ENCODE measurements at regions not wholly inside any gene's neighbourhood (a gene's known extent, or its start where the extent isn't known, plus 50 kb on each side); places are given as distances from the start of the nearest gene placed in this dataset.
A peak's percentile ranks its signal among the peaks of the same experiment; 100 is the strongest.

DNA sequence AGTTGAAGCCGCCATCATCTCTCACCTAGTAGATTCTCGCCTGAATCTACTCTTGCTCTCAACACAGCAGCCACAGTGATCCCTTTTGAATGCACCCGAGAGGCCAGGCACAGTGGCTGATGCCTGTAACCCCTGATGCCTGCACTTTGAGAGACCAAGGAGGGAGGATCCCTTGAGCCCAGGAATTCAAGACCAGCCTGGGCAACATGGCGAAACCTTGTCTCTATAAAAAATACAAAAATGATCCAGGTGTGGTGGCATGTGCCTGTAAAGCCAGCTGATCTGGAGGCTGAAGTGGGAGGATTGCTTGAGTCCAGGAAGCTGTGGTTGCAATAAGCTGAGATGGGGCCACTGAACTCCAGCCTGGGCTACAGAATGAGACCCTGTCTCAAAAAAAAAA lies 60.3 kb upstream of the EML4 start:
- DNase-seq = no peak

DNA sequence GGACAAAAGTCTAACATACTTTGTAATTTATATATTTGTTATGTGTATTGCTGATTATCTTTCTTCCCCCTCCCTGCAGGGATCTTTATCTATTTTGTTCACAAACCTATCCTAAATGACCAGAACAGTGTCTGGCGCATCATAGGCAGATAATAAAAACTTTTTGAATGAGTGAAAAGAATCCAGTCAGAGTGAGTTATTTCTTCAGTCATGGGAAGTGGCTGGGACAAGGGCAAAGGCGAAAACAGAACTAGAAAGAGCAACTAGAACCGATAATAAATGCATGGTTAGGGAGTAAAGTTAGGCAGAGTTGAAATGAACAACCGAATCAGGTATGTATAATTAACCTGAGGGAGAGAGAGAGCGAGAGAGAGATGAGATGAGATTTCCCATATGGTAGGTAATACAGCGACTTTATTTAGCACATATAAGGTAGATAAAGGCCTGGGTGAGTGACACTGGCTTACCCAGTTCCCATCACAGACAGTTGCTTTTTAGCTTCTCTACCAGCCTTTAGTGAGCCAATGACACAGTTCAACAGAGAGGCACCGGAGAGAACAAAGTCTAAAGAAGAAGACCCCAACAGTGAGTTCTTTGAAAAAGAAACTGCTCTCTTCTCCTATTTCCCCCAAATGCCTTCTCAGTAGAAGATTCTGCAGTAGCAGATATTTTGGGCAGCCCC lies 59.1 kb upstream of the EML4 start:
- DNase-seq = no peak

DNA sequence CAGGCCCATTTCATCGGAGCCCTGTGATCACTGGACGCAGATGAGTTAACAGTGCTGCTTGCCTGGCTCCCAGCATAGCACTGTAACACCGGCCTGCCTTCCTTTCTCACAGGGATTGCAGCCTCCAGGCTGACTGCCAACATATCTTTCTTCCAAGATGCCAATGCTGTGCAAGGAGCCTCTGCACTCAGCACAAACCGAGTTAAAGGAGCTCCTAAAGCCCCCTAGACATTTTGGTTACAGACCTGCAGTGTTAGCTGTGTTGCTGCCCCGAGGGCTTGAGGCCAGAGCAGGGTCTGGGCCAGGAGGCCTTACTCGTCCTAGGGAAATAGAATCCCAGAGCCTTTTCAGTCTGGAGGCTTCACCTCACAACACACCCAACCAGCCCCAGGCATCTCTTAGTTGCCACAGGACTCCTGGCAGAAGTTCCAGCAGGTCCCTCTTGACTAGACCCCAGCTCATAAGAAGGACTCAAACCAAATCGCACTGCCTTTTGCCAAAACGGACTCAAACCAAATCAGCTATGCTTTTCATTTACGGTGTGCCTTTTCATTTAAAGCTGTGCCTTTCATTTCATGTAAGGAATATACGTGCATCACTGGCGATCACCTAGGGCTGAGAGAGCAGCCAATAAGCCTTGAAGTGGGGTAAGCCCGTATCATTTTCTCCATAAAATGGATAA lies 58.4 kb upstream of the EML4 start:
- peak in 1 of 2 donors; percentile 25 for DNase-seq

DNA sequence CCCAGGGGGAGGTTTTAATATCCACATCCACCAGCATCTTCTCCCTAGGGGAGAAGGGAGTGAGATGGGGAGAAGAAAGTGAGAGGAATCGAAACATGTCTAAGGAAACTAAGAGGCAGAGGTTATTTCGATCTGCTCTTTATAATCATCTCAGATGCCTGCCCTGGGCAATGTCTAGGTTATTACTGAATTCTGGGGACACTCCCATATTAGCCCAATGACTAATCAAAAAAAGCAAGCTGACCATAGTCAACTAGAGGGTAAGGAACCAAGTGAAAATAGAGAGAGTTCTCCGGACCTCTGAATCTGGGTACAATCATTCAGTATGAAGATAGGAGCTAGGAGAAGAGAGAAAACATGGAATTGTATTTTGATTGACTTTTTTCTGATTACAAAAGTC lies 56.7 kb upstream of the EML4 start:
- DNase-seq = no peak

DNA sequence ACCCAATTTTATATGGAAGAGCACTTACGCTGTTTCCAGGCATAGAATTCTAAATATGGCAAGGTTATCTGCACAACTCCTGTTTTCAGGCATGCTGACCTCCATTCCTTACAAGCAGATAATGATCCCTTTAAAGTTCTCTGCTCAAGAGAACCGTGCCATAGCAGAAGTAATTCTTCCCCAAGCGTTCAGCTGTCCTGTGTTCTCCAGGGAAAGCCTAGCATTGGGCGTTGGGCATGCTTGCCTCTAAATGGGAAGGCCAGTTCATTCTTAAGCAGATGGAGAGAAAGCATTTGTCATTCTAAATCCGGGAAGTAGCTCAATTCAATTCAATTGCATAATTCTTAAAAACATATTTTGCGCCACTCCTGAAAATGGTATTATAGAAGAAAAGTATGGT lies 55.7 kb upstream of the EML4 start:
- DNase-seq = no peak

DNA sequence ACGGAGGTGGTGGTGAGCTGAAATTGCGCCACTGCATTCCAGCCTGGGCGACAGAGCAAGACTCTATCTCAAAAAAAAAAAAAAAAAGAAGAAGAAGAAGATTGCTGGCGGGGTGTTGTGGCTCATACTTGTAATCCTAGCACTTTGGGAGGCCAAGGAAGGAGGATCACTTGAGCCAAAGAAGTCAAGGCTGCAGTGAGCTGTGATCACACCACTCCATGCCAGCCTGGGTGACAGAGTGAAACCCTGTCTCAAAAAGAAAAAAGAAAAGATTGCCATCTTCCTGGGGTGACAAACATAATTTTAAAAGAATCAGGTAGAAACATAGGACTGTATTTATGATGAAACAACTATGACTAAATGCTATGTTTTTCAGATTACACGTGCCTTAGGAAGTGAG lies 55.1 kb upstream of the EML4 start:
- DNase-seq = no peak

DNA sequence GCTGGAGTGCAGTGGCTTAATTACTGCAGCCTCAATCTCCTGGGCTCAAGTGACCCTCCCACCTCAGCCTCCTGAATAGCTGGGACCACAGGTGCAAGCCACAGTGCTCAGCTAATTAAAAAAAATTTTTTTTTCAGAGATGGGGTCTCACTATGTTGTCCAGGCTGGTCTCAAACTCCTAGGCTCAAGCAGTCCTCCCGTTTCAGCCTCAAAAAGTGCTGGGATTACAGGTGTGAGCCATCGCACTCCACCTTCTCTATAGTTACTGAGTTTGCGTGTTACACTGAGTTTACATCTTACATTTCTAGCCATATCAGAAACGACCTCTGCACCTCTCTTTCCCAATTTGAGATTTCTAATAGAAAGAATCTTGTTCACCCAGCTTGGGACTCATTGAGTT lies 53.6 kb upstream of the EML4 start:
- DNase-seq = no peak

DNA sequence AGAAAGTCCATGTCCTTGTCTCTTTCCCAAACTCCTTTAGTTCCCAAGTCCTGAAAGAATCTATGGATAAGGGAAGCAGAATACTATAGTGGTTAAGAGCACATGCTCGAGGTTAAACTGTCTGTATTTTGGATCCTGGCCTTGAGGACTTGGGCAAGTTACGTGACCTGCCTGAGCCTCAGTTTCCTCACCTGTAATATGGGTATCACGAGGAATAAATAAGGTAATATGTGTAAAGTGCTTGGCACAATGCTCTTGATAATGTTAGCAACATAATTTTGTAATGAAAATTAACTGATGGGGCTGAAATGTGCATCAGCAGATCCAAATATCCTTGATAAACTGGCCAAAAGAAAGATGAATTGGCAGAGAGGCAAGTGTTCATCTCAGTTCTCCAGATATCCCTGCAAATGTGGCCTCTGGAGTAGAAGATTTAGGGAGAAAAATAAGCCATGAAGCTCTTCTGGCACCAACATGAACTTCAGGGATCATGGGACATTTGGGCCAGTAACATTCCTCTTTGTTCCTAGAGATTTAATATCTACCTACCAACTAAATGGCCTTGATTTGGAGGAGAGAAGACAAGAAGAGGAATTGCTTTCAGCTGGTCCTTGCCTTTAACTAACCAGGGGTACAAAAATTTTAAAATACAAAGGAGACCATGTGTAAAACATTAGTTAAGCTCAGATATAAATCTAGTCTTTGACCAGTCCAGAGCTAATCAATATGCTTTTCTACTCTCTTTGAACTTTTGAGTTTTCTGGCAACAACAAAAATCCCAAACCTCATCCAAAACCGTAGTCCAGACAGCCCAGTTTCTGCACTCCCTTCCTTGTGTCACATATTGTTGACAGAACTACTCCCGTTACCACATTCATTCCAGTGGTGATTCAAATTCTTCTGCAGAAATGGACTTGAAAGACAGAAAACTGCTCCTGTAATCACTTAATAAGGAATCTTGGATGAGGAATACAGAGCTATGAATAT lies 52.7 kb upstream of the EML4 start:
- no peak for DNase-seq

DNA sequence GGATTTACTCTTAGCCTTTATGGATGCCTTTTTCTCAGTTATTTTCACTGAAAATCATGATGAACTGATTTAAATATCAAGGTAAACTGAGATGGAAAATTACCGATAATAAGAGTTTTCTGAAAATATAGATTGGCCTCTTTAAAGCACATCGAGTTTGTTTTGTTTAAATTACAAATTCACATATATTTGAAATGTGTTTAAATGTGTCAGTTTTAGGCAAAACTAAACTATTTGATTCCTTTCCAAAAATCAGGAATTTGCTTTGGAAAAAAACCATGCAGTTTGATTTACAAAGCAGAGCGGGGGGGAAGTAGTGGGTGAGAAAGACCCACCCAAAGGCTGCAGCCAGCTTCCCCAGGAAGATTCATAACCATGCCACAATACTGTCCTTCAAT lies 52.0 kb upstream of the EML4 start:
- DNase-seq = no peak

DNA sequence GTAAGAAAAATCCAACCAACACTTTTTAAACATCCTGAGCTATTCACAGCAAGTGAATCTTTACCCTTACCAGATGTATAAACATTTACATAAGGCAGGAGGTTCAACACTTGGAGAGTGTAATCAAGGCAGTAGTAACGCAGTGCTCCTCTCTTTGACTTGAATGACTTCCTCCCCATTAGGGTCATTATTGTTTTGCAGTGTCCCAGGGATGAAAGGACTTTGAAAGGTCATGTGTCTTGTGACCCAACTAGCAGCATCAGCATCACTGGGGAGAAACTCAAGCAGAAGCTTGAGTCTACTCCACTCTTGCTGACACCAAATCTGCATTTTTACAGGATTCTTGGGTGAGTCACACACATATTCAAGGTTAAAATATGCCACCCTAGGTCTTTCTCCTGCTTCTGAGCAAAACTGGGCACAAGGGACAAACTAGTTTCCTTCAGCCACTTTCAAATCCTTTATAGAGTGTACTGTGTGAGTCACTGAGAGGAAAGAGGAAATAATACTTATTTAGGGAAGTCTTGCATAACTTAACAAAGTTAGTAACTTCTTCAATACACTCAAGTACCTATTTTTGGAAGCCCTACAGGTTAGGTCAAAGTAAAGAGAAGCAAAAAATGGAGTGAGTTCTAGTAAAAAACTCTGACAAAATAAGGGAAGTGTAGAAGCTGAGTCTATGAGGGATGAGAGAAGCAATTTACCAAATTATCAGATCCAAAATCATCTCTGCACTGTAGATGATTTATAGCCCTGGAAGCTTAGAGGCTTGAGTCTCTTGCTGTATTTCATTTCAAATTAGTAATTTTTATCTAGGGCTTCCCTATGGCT lies 51.0 kb upstream of the EML4 start:
- DNase-seq = peak in 1 of 2 donors; percentile 13

DNA sequence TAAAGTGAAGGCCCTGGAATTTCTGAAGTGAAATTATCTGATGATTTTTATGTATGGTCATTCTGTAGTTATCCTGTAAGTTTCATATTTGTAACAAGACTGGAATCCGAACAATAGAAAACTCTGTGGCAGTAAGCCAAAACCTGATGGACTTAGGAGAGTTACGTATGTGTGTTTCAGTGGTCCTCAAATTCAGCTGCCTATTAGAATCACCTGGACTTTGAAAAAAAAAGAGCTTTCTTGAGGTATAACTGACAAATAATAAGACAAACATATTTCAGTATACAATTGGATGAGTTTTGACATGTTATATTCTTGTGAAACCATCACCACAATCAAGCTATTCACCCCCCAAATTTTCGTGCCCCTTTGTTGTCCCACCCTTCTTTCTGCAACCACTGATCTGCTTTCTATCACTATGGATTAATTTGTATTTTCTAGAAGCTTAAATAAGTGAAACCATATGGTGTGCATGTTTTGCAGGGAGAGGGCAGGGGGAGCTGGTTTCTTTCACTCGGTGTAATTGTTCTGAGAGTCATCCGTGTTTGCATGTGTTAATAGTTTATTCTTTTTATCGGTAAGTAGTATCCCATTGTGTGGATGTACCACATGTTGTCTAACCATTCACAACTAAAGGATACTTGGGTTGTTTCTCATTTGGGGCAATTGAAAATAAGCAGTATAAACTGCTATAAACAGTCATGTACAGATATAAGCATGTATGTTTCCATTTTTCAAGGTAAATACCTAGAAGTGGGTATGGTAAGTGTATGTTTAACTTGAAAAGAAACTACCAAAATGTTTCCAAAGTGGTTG lies 50.2 kb upstream of the EML4 start:
- DNase-seq = no peak
